Mucosa of stomach (tissue), 1 donor: ENCODE measurements at regions not wholly inside any gene's neighbourhood (a gene's known extent, or its start where the extent isn't known, plus 50 kb on each side); places are given as distances from the start of the nearest gene placed in this dataset.
"Not testable (repeated sequence)": the region's sequence is repeated elsewhere in the genome, so short reads cannot be mapped to it uniquely, and the experiment has no call there.

ENCODE experiments used
- H3K27me3 ChIP-seq: one replicate; pipeline ENCODE4 v1.7.0; 2013; ENCODE audit warnings: mild to moderate bottlenecking, low read length; ENCODE audit not compliant: control insufficient read depth, insufficient read depth
- H3K36me3 ChIP-seq: one replicate; pipeline ENCODE4 v1.7.0; 2013; ENCODE audit warnings: low read length; ENCODE audit not compliant: control insufficient read depth, insufficient read depth
- H3K4me1 ChIP-seq: one replicate; pipeline ENCODE4 v1.7.0; 2013; ENCODE audit warnings: mild to moderate bottlenecking, low read length; ENCODE audit not compliant: control insufficient read depth, insufficient read depth
- H3K4me3 ChIP-seq: one replicate; pipeline ENCODE4 v1.7.0; 2013; ENCODE audit warnings: low read length
- H3K9ac ChIP-seq: one replicate; pipeline ENCODE4 v1.7.0; 2013; ENCODE audit warnings: mild to moderate bottlenecking, low read length, moderate library complexity
- H3K9me3 ChIP-seq: one replicate; pipeline ENCODE4 v1.7.0; 2013; ENCODE audit warnings: mild to moderate bottlenecking, low read length, moderate library complexity; ENCODE audit not compliant: control insufficient read depth
- donor health status: Pancreatic carcinoma.

- H3K9ac ChIP-seq = no peak overlapping the region
- no peaks in the 10 kb centered on the region for H3K36me3 ChIP-seq
- H3K27me3 ChIP-seq = no peaks in the 10 kb centered on the region
- H3K4me3 ChIP-seq = no peak overlapping the region
- H3K4me1 ChIP-seq = peaks cover 13% of the 10 kb centered on the region
- H3K9me3 ChIP-seq = no peaks in the 10 kb centered on the region
Observed at GRCh38 chr12:75751769-75752471, 240.5 kb upstream of the KRR1 start.

GRCh38 chr12:75750716-75751306 is 239.4 kb upstream of the KRR1 start:
- no peaks in the 10 kb centered on the region for H3K36me3 ChIP-seq
- no peaks in the 10 kb centered on the region for H3K27me3 ChIP-seq
- no peak overlapping the region for H3K9ac ChIP-seq
- H3K4me3 ChIP-seq = no peak overlapping the region
- H3K9me3 ChIP-seq = no peaks in the 10 kb centered on the region
- peaks cover 12% of the 10 kb centered on the region for H3K4me1 ChIP-seq

- H3K9ac ChIP-seq, H3K9me3 ChIP-seq, H3K27me3 ChIP-seq, H3K4me1 ChIP-seq, H3K36me3 ChIP-seq, H3K4me3 ChIP-seq: not testable (repeated sequence)
Observed at GRCh38 chr12:75748990-75749389, 237.6 kb upstream of the KRR1 start.

- no peaks in the 10 kb centered on the region for H3K4me1 ChIP-seq
- H3K9ac ChIP-seq = no peak overlapping the region
- H3K9me3 ChIP-seq = no peaks in the 10 kb centered on the region
- H3K36me3 ChIP-seq = no peaks in the 10 kb centered on the region
- no peaks in the 10 kb centered on the region for H3K27me3 ChIP-seq
- no peak overlapping the region for H3K4me3 ChIP-seq
Observed at GRCh38 chr12:75748136-75748535, 236.7 kb upstream of the KRR1 start.

GRCh38 chr12:75747572-75748021 is 236.2 kb upstream of the KRR1 start:
- H3K27me3 ChIP-seq = no peaks in the 10 kb centered on the region
- no peak overlapping the region for H3K4me3 ChIP-seq
- no peak overlapping the region for H3K9ac ChIP-seq
- H3K36me3 ChIP-seq = no peaks in the 10 kb centered on the region
- H3K9me3 ChIP-seq = no peaks in the 10 kb centered on the region
- no peaks in the 10 kb centered on the region for H3K4me1 ChIP-seq

- Histone ChIP-seq H3K9me3 (no peaks in the 10 kb centered on the region), H3K36me3 (no peaks in the 10 kb centered on the region), H3K4me1 (no peaks in the 10 kb centered on the region), H3K27me3 (no peaks in the 10 kb centered on the region), H3K4me3 (no peak overlapping the region), H3K9ac (no peak overlapping the region)
Observed at GRCh38 chr12:75746621-75747020, 235.2 kb upstream of the KRR1 start.

GRCh38 chr12:75744607-75745256 is 233.3 kb upstream of the KRR1 start:
- Histone ChIP-seq H3K4me3 (no peak overlapping the region), H3K9ac (no peak overlapping the region), H3K36me3 (no peaks in the 10 kb centered on the region), H3K9me3 (no peaks in the 10 kb centered on the region), H3K4me1 (no peaks in the 10 kb centered on the region), H3K27me3 (no peaks in the 10 kb centered on the region)

- Histone ChIP-seq H3K27me3 (no peaks in the 10 kb centered on the region), H3K4me3 (no peak overlapping the region), H3K9ac (no peak overlapping the region), H3K9me3 (no peaks in the 10 kb centered on the region), H3K36me3 (no peaks in the 10 kb centered on the region), H3K4me1 (no peaks in the 10 kb centered on the region)
Observed at GRCh38 chr12:75742961-75743360, 231.6 kb upstream of the KRR1 start.

GRCh38 chr12:75742048-75742447 is 230.6 kb upstream of the KRR1 start:
- no peak overlapping the region for H3K9ac ChIP-seq
- no peaks in the 10 kb centered on the region for H3K27me3 ChIP-seq
- no peaks in the 10 kb centered on the region for H3K4me1 ChIP-seq
- H3K9me3 ChIP-seq = no peaks in the 10 kb centered on the region
- no peaks in the 10 kb centered on the region for H3K36me3 ChIP-seq
- no peak overlapping the region for H3K4me3 ChIP-seq

GRCh38 chr12:75739912-75740311 is 228.5 kb upstream of the KRR1 start:
- no peak overlapping the region for H3K4me3 ChIP-seq
- H3K4me1 ChIP-seq = no peaks in the 10 kb centered on the region
- no peaks in the 10 kb centered on the region for H3K27me3 ChIP-seq
- H3K36me3 ChIP-seq = no peaks in the 10 kb centered on the region
- no peak overlapping the region for H3K9ac ChIP-seq
- H3K9me3 ChIP-seq = no peaks in the 10 kb centered on the region

GRCh38 chr12:75739098-75739497 is 227.7 kb upstream of the KRR1 start:
- H3K4me3 ChIP-seq, H3K9me3 ChIP-seq, H3K36me3 ChIP-seq, H3K4me1 ChIP-seq, H3K27me3 ChIP-seq, H3K9ac ChIP-seq: not testable (repeated sequence)

- Histone ChIP-seq H3K9ac (no peak overlapping the region), H3K27me3 (no peaks in the 10 kb centered on the region), H3K4me1 (no peaks in the 10 kb centered on the region), H3K9me3 (no peaks in the 10 kb centered on the region), H3K36me3 (no peaks in the 10 kb centered on the region), H3K4me3 (no peak overlapping the region)
Observed at GRCh38 chr12:75738486-75738885, 227.1 kb upstream of the KRR1 start.
